ENCODE measurements at regions not wholly inside any gene's neighbourhood (a gene's known extent, or its start where the extent isn't known, plus 50 kb on each side); places are given as distances from the start of the nearest gene placed in this dataset.

DNA sequence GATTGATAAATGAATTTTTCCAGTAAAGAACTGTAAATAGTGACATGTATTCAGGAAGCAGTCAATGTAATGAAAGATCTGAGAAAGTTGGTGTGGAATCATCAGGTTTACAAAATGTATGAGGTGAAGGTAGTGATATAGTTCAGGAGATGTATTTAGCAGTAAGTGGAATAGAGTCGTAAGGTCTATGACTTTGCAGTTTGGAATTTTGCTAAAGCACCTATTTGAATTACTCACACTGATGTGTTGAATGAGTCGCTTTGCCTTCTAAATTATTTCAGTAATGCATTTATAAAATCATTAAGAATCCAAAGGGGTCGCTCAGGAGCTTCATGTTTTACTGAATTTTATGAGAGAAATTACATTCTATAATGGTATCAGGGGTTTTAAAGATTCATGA, 713.7 kb downstream of the DSC3 start:
- H3K27me3 ChIP-seq (ENCODE audit: insufficient read depth, low read length, poor library complexity, severe bottlenecking) = no peaks in the 10 kb centered on the region
- no peaks in the 10 kb centered on the region for H3K36me3 ChIP-seq (ENCODE audit: insufficient read depth, low read length)
- H3K9ac ChIP-seq (ENCODE audit: low read depth, low read length, poor library complexity, severe bottlenecking) = no peak overlapping the region
- H3K9me3 ChIP-seq (ENCODE audit: insufficient read depth, low read depth, low read length) = no peaks in the 10 kb centered on the region
- no peaks in the 10 kb centered on the region for H3F3A ChIP-seq (ENCODE audit: low read depth)
- no peaks in the 10 kb centered on the region; the same call in 1 of the 2 replicates for H3K9me2 ChIP-seq (replicated peaks; ENCODE audit: low read depth, low read length)
- H3K79me2 ChIP-seq (ENCODE audit: insufficient read depth, low read length) = no peaks in the 10 kb centered on the region
- H4K20me1 ChIP-seq (ENCODE audit: insufficient read depth, low read length, poor library complexity, severe bottlenecking) = no peaks in the 10 kb centered on the region
- no peak for TF ChIP-seq EZH2phosphoT487 (IDR thresholded peaks at IDR 0.05; ENCODE audit: borderline replicate concordance)
- TF ChIP-seq, protein P1, sequence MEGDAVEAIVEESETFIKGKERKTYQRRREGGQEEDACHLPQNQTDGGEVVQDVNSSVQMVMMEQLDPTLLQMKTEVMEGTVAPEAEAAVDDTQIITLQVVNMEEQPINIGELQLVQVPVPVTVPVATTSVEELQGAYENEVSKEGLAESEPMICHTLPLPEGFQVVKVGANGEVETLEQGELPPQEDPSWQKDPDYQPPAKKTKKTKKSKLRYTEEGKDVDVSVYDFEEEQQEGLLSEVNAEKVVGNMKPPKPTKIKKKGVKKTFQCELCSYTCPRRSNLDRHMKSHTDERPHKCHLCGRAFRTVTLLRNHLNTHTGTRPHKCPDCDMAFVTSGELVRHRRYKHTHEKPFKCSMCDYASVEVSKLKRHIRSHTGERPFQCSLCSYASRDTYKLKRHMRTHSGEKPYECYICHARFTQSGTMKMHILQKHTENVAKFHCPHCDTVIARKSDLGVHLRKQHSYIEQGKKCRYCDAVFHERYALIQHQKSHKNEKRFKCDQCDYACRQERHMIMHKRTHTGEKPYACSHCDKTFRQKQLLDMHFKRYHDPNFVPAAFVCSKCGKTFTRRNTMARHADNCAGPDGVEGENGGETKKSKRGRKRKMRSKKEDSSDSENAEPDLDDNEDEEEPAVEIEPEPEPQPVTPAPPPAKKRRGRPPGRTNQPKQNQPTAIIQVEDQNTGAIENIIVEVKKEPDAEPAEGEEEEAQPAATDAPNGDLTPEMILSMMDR (conservative IDR thresholded peaks at IDR 0.05; ENCODE audit: low read length) = no peak
- no peak overlapping the region for H2AFZ ChIP-seq (ENCODE audit: low read length)
- H3K4me3 ChIP-seq (ENCODE audit: low read length, poor library complexity, severe bottlenecking) = no peak overlapping the region
- no peak overlapping the region for H3K4me2 ChIP-seq (ENCODE audit: low read depth, low read length, poor library complexity, severe bottlenecking)
- H3K4me1 ChIP-seq (ENCODE audit: insufficient read depth, low read length, poor library complexity, severe bottlenecking) = no peaks in the 10 kb centered on the region

DNA sequence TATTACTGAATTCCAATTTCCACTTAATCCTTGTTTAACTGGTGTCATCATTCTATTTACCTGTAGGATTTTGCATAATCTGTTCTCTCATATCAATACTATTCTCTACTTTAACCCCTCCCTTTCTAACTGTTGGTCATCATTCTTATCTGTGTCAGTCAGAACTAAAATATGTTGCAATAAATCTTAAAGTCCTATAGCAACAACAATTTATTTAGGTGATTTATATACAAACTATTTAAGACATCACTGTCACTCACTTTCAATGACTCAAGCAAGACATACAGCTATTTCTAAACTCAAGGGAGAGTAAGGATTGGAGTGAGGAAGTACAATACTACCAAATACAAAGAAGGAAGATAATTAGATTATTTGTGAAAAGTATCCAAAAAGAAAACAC, 740.4 kb downstream of the DSC3 start:
- no peaks in the 10 kb centered on the region for H3K9me2 ChIP-seq (replicated peaks; ENCODE audit: low read depth, low read length)
- H3K9me3 ChIP-seq (ENCODE audit: insufficient read depth, low read depth, low read length) = no peaks in the 10 kb centered on the region
- no peak overlapping the region for H3K9ac ChIP-seq (ENCODE audit: low read depth, low read length, poor library complexity, severe bottlenecking)
- no peaks in the 10 kb centered on the region for H3K79me2 ChIP-seq (ENCODE audit: insufficient read depth, low read length)
- TF ChIP-seq, protein P1 (conservative IDR thresholded peaks at IDR 0.05; ENCODE audit: low read length) = no peak
- no peak for TF ChIP-seq EZH2phosphoT487 (IDR thresholded peaks at IDR 0.05; ENCODE audit: borderline replicate concordance)
- H3F3A ChIP-seq (ENCODE audit: low read depth) = no peaks in the 10 kb centered on the region
- H3K4me2 ChIP-seq (ENCODE audit: low read depth, low read length, poor library complexity, severe bottlenecking) = no peak overlapping the region
- H3K4me1 ChIP-seq (ENCODE audit: insufficient read depth, low read length, poor library complexity, severe bottlenecking) = no peaks in the 10 kb centered on the region
- H3K27me3 ChIP-seq (ENCODE audit: insufficient read depth, low read length, poor library complexity, severe bottlenecking) = no peaks in the 10 kb centered on the region
- no peak overlapping the region for H3K4me3 ChIP-seq (ENCODE audit: low read length, poor library complexity, severe bottlenecking)
- no peak overlapping the region for H2AFZ ChIP-seq (ENCODE audit: low read length)
- H4K20me1 ChIP-seq (ENCODE audit: insufficient read depth, low read length, poor library complexity, severe bottlenecking) = no peaks in the 10 kb centered on the region
- no peaks in the 10 kb centered on the region for H3K36me3 ChIP-seq (ENCODE audit: insufficient read depth, low read length)

DNA sequence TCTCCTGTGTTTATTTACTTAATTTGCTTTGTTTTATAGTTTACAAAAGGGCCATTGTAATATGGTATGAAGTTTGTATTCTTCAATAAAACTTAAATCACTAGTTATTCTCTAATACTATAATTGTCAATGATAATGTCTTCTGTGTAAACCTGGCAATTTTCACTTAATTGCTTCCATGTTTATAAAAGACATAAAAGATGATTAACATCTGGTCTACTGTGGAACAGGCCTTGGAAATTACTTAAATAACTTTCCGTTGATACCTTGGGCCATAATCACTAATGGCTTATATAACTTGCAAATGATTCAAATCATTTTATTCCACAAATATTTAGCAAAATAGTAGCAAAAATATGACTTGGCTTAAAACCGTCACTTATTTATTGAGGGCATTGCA, 743.8 kb downstream of the DSC3 start:
- Histone ChIP-seq H3K4me2 (ENCODE audit: low read depth, low read length, poor library complexity, severe bottlenecking) (no peak overlapping the region), H2AFZ (ENCODE audit: low read length) (no peak overlapping the region), H3F3A (ENCODE audit: low read depth) (no peaks in the 10 kb centered on the region), H3K4me1 (ENCODE audit: insufficient read depth, low read length, poor library complexity, severe bottlenecking) (no peaks in the 10 kb centered on the region), H3K4me3 (ENCODE audit: low read length, poor library complexity, severe bottlenecking) (no peak overlapping the region), H3K9ac (ENCODE audit: low read depth, low read length, poor library complexity, severe bottlenecking) (no peak overlapping the region), H3K9me2 (replicated peaks; ENCODE audit: low read depth, low read length) (no peaks in the 10 kb centered on the region), H3K79me2 (ENCODE audit: insufficient read depth, low read length) (no peaks in the 10 kb centered on the region), H3K36me3 (ENCODE audit: insufficient read depth, low read length) (no peaks in the 10 kb centered on the region), H3K27me3 (ENCODE audit: insufficient read depth, low read length, poor library complexity, severe bottlenecking) (no peaks in the 10 kb centered on the region), H3K9me3 (ENCODE audit: insufficient read depth, low read depth, low read length) (no peaks in the 10 kb centered on the region), H4K20me1 (ENCODE audit: insufficient read depth, low read length, poor library complexity, severe bottlenecking) (no peaks in the 10 kb centered on the region)
- TF ChIP-seq, protein P1 (conservative IDR thresholded peaks at IDR 0.05; ENCODE audit: low read length) = no peak
- TF ChIP-seq EZH2phosphoT487 (IDR thresholded peaks at IDR 0.05; ENCODE audit: borderline replicate concordance) = no peak
